ENCODE measurements at regions not wholly inside any gene's neighbourhood (a gene's known extent, or its start where the extent isn't known, plus 50 kb on each side); places are given as distances from the start of the nearest gene placed in this dataset.
A peak's percentile ranks its signal among the peaks of the same experiment; 100 is the strongest.

- TF ChIP-seq ZNF687 (IDR thresholded peaks at IDR 0.05) (no peak), GATAD2B (conservative IDR thresholded peaks at IDR 0.05; ENCODE audit: low read depth) (no peak; the same call in 1 of the 2 replicates), NFYA (IDR thresholded peaks at IDR 0.05; ENCODE audit: borderline replicate concordance, low read depth, low read length) (no peak), TCF3 (IDR thresholded peaks at IDR 0.05; ENCODE audit: borderline replicate concordance, insufficient read depth, low read depth, low read length) (0 out of 2 replicates have a peak, but pooled peaks have one; percentile 26), SKIL (IDR thresholded peaks at IDR 0.05; ENCODE audit: low read depth, poor library complexity, severe bottlenecking) (peak; percentile 94), NKRF (conservative IDR thresholded peaks at IDR 0.05) (no peak), TCF7 (IDR thresholded peaks at IDR 0.05; ENCODE audit: borderline replicate concordance) (peak; percentile 58), CHD1 (IDR thresholded peaks at IDR 0.05; ENCODE audit: low read depth, low read length) (peak; percentile 85; the same call in 1 of the 2 replicates), BCL11A (IDR thresholded peaks at IDR 0.05; ENCODE audit: low read depth, low read length) (peak; percentile 82; the same call in 1 of the 2 replicates), ZBTB11 (CRISPR knock-in tag; IDR thresholded peaks at IDR 0.05) (no peak), LARP7 (IDR thresholded peaks at IDR 0.05) (no peak), E2F8 (IDR thresholded peaks at IDR 0.05; ENCODE audit: low read depth, partially characterized antibody) (no peak), SP1 (IDR thresholded peaks at IDR 0.05; ENCODE audit: low read depth, low read length) (no peak), SIX5 (IDR thresholded peaks at IDR 0.05; ENCODE audit: low read depth, low read length, severe bottlenecking) (no peak)
Measured at GRCh38 chr12:27179400-27180214, 64.5 kb upstream of the STK38L start (continued).

All from GM12878 (cell line).